Activated CD4-positive, alpha-beta memory T cell treated with anti-CD3 and anti-CD28 coated beads, Interleukin-2, amount 10 ng/mL, durations not matched to agents 7 days and 5 days (primary cell): ENCODE measurements at regions not wholly inside any gene's neighbourhood (a gene's known extent, or its start where the extent isn't known, plus 50 kb on each side); places are given as distances from the start of the nearest gene placed in this dataset.

ENCODE experiments used
- CTCF ChIA-PET: fragments of 350-600 bp; sonication (Branson Sonifier 250); formaldehyde crosslinking; loops from one replicate; lab custom pipeline; 2021; ENCODE audit warnings: antibody characterized with exemption, inconsistent platforms; lab: Charles Lee
- POLR2A ChIA-PET: fragments of 350-600 bp; sonication (Branson Sonifier 250); formaldehyde crosslinking; loops from one replicate; lab custom pipeline; 2021; ENCODE audit warnings: antibody characterized with exemption; lab: Charles Lee
- DNase-seq: peaks from one replicate; pipeline ENCODE4 v3.0.0-alpha.2; 2020
- H3K27ac Mint-ChIP-seq: one replicate; pipeline ENCODE4 v1.8.0; 2021; ENCODE audit warnings: mild to moderate bottlenecking, mixed read lengths
- H3K27me3 Mint-ChIP-seq: one replicate; pipeline ENCODE4 v1.8.0; 2021; ENCODE audit warnings: mixed read lengths
- H3K36me3 Mint-ChIP-seq: one replicate; pipeline ENCODE4 v1.8.0; 2021; ENCODE audit warnings: low read depth, mixed read lengths
- H3K4me1 Mint-ChIP-seq: one replicate; pipeline ENCODE4 v1.8.0; 2021; ENCODE audit warnings: mixed read lengths
- H3K4me3 Mint-ChIP-seq: one replicate; pipeline ENCODE4 v1.8.0; 2021; ENCODE audit warnings: mild to moderate bottlenecking, mixed read lengths
- H3K9me3 Mint-ChIP-seq: one replicate; pipeline ENCODE4 v1.8.0; 2021; ENCODE audit warnings: mixed read lengths

- H3K27ac Mint-ChIP-seq: no peak overlapping the region
- H3K4me3 Mint-ChIP-seq: no peak overlapping the region
- H3K36me3 Mint-ChIP-seq: no peaks in the 10 kb centered on the region
- H3K4me1 Mint-ChIP-seq: no peaks in the 10 kb centered on the region
- ChIA-PET POLR2A (no interaction called here), CTCF (no interaction called here)
- no peaks in the 10 kb centered on the region for H3K27me3 Mint-ChIP-seq
- peaks cover 3% of the 10 kb centered on the region for H3K9me3 Mint-ChIP-seq
- no peak for DNase-seq
Observed at GRCh38 chr1:189659731-189660130, 817.9 kb downstream of the BRINP3 start.

- H3K27me3 Mint-ChIP-seq: no peaks in the 10 kb centered on the region
Observed at GRCh38 chr1:189662190-189662589, 815.5 kb downstream of the BRINP3 start.

GRCh38 chr1:189669846-189670245, 807.8 kb downstream of the BRINP3 start:
- no peak overlapping the region for H3K27ac Mint-ChIP-seq
- DNase-seq: no peak
- H3K27me3 Mint-ChIP-seq: no peaks in the 10 kb centered on the region
- no peaks in the 10 kb centered on the region for H3K36me3 Mint-ChIP-seq
- no peak overlapping the region for H3K4me3 Mint-ChIP-seq
- ChIA-PET CTCF (no interaction called here), POLR2A (no interaction called here)
- H3K9me3 Mint-ChIP-seq: peaks cover 4% of the 10 kb centered on the region
- no peaks in the 10 kb centered on the region for H3K4me1 Mint-ChIP-seq

More at GRCh38 chr1:189662190-189662589, 815.5 kb downstream of the BRINP3 start:
- Mint-ChIP-seq H3K4me3 (no peak overlapping the region), H3K27ac (no peak overlapping the region), H3K4me1 (no peaks in the 10 kb centered on the region), H3K36me3 (no peaks in the 10 kb centered on the region), H3K9me3 (peaks cover 3% of the 10 kb centered on the region)
- DNase-seq: no peak
- CTCF ChIA-PET: no interaction called here
- POLR2A ChIA-PET: no interaction called here

GRCh38 chr1:189673217-189673616, 804.4 kb downstream of the BRINP3 start:
- peaks cover 4% of the 10 kb centered on the region for H3K9me3 Mint-ChIP-seq
- no peak for DNase-seq
- POLR2A ChIA-PET: no interaction called here
- no peak overlapping the region for H3K27ac Mint-ChIP-seq
- H3K36me3 Mint-ChIP-seq: no peaks in the 10 kb centered on the region
- H3K27me3 Mint-ChIP-seq: no peaks in the 10 kb centered on the region
- CTCF ChIA-PET: no interaction called here
- no peaks in the 10 kb centered on the region for H3K4me1 Mint-ChIP-seq
- H3K4me3 Mint-ChIP-seq: no peak overlapping the region

- no peaks in the 10 kb centered on the region for H3K27me3 Mint-ChIP-seq
- CTCF ChIA-PET: no interaction called here
Observed at GRCh38 chr1:189675712-189676244, 801.9 kb downstream of the BRINP3 start.

GRCh38 chr1:189678779-189679178, 798.9 kb downstream of the BRINP3 start:
- no peaks in the 10 kb centered on the region for H3K4me1 Mint-ChIP-seq
- H3K36me3 Mint-ChIP-seq: no peaks in the 10 kb centered on the region
- no peak overlapping the region for H3K27ac Mint-ChIP-seq
- POLR2A ChIA-PET: no interaction called here
- no peaks in the 10 kb centered on the region for H3K27me3 Mint-ChIP-seq
- DNase-seq: no peak
- no peak overlapping the region for H3K4me3 Mint-ChIP-seq
- CTCF ChIA-PET: no interaction called here
- no peaks in the 10 kb centered on the region for H3K9me3 Mint-ChIP-seq

More at GRCh38 chr1:189675712-189676244, 801.9 kb downstream of the BRINP3 start:
- Mint-ChIP-seq H3K4me3 (no peak overlapping the region), H3K4me1 (no peaks in the 10 kb centered on the region), H3K36me3 (no peaks in the 10 kb centered on the region), H3K9me3 (no peaks in the 10 kb centered on the region), H3K27ac (no peak overlapping the region)
- DNase-seq: no peak
- POLR2A ChIA-PET: no interaction called here

- no peaks in the 10 kb centered on the region for H3K9me3 Mint-ChIP-seq
- CTCF ChIA-PET: no interaction called here
Observed at GRCh38 chr1:189681252-189681919, 796.3 kb downstream of the BRINP3 start.

GRCh38 chr1:189682591-189682990, 795.1 kb downstream of the BRINP3 start:
- ChIA-PET POLR2A (no interaction called here), CTCF (no interaction called here)
- Mint-ChIP-seq H3K4me1 (no peaks in the 10 kb centered on the region), H3K27me3 (no peaks in the 10 kb centered on the region), H3K36me3 (no peaks in the 10 kb centered on the region), H3K4me3 (no peak overlapping the region), H3K27ac (no peak overlapping the region), H3K9me3 (no peaks in the 10 kb centered on the region)
- DNase-seq: no peak

More at GRCh38 chr1:189681252-189681919, 796.3 kb downstream of the BRINP3 start:
- Mint-ChIP-seq H3K36me3 (no peaks in the 10 kb centered on the region), H3K4me1 (no peaks in the 10 kb centered on the region), H3K27me3 (no peaks in the 10 kb centered on the region), H3K4me3 (no peak overlapping the region), H3K27ac (no peak overlapping the region)
- POLR2A ChIA-PET: no interaction called here
- DNase-seq: no peak

GRCh38 chr1:189686288-189686687, 791.4 kb downstream of the BRINP3 start:
- Mint-ChIP-seq H3K27ac (no peak overlapping the region), H3K27me3 (no peaks in the 10 kb centered on the region), H3K4me1 (no peaks in the 10 kb centered on the region), H3K9me3 (no peaks in the 10 kb centered on the region), H3K4me3 (no peak overlapping the region), H3K36me3 (no peaks in the 10 kb centered on the region)
- ChIA-PET CTCF (no interaction called here), POLR2A (no interaction called here)
- no peak for DNase-seq

GRCh38 chr1:189693140-189693539, 784.5 kb downstream of the BRINP3 start:
- H3K36me3 Mint-ChIP-seq: no peaks in the 10 kb centered on the region

GRCh38 chr1:189696297-189696696, 781.4 kb downstream of the BRINP3 start:
- Mint-ChIP-seq H3K36me3 (no peaks in the 10 kb centered on the region), H3K27ac (no peak overlapping the region), H3K9me3 (peaks cover 7% of the 10 kb centered on the region), H3K4me1 (no peaks in the 10 kb centered on the region), H3K27me3 (no peaks in the 10 kb centered on the region), H3K4me3 (no peak overlapping the region)
- POLR2A ChIA-PET: no interaction called here
- CTCF ChIA-PET: no interaction called here
- no peak for DNase-seq

More at GRCh38 chr1:189693140-189693539, 784.5 kb downstream of the BRINP3 start:
- no peak overlapping the region for H3K4me3 Mint-ChIP-seq
- H3K27me3 Mint-ChIP-seq: no peaks in the 10 kb centered on the region
- DNase-seq: no peak
- CTCF ChIA-PET: no interaction called here
- peaks cover 7% of the 10 kb centered on the region for H3K9me3 Mint-ChIP-seq
- H3K4me1 Mint-ChIP-seq: no peaks in the 10 kb centered on the region
- no peak overlapping the region for H3K27ac Mint-ChIP-seq
- POLR2A ChIA-PET: no interaction called here

- Mint-ChIP-seq H3K4me1 (no peaks in the 10 kb centered on the region), H3K9me3 (peaks cover 7% of the 10 kb centered on the region)
- CTCF ChIA-PET: no interaction called here
Observed at GRCh38 chr1:189697113-189697512, 780.6 kb downstream of the BRINP3 start.

GRCh38 chr1:189701606-189702005, 776.1 kb downstream of the BRINP3 start:
- ChIA-PET CTCF (no interaction called here), POLR2A (no interaction called here)
- no peaks in the 10 kb centered on the region for H3K4me1 Mint-ChIP-seq
- H3K27me3 Mint-ChIP-seq: no peaks in the 10 kb centered on the region
- no peak overlapping the region for H3K27ac Mint-ChIP-seq
- no peaks in the 10 kb centered on the region for H3K36me3 Mint-ChIP-seq
- DNase-seq: no peak
- peaks cover 7% of the 10 kb centered on the region for H3K9me3 Mint-ChIP-seq
- no peak overlapping the region for H3K4me3 Mint-ChIP-seq

More at GRCh38 chr1:189697113-189697512, 780.6 kb downstream of the BRINP3 start:
- POLR2A ChIA-PET: no interaction called here
- H3K27me3 Mint-ChIP-seq: no peaks in the 10 kb centered on the region
- no peaks in the 10 kb centered on the region for H3K36me3 Mint-ChIP-seq
- no peak for DNase-seq
- H3K4me3 Mint-ChIP-seq: no peak overlapping the region
- no peak overlapping the region for H3K27ac Mint-ChIP-seq

GRCh38 chr1:189706594-189706993, 771.1 kb downstream of the BRINP3 start:
- ChIA-PET POLR2A (no interaction called here), CTCF (no interaction called here)
- Mint-ChIP-seq H3K27ac (no peak overlapping the region), H3K36me3 (no peaks in the 10 kb centered on the region), H3K9me3 (peaks cover 15% of the 10 kb centered on the region), H3K4me3 (no peak overlapping the region), H3K4me1 (no peaks in the 10 kb centered on the region), H3K27me3 (no peaks in the 10 kb centered on the region)
- DNase-seq: no peak
